Raji (cell line): ENCODE measurements at regions not wholly inside any gene's neighbourhood (a gene's known extent, or its start where the extent isn't known, plus 50 kb on each side); places are given as distances from the start of the nearest gene placed in this dataset.

Source experiments
- POLR2A ChIP-seq: IDR thresholded peaks from 2 replicates; pipeline ENCODE4 v1.6.1; 2011; ENCODE audit warnings: low read depth, low read length, control low read depth; ENCODE audit not compliant: insufficient read depth

DNA sequence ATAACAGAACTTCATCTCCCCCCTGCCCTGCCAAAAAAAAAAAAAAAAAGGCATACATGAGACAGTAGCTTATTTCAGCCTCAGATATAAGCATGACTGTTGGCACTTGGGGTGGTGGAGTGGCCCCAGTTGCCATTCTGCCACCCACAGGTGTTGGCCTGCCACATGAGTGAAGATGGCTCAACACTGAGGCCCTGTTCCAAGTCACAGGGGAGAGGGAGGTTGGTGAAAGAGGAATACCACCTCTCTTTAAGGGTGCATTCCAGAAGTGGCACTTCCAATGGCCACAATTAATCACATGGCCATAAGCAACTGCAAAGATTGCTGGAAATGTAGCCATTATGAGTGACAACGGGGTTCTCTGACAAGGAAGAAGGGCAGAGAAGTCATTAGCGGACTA lies 61.9 kb upstream of the JARID2 start:
- TF ChIP-seq POLR2A = no peak

DNA sequence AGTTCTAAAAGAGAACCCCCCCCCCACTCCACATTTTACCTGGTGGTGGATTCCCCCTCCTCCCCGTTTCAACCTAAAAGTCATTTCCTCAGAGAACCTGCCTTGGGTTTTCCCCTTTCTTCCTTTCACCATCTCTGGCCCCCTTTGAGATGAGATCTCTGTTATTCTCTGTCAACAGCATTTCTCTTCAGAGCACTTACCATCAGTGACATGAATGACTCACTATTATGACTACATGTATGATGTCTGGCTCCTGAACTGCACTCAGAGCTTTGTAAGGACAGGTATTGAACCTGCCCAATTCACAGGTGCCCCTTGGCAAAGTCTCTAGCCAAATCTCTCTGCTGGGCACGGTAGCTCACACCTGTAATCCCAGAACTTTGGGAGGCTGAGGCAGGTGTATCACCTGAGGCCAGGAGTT lies 61.4 kb upstream of the JARID2 start:
- TF ChIP-seq POLR2A = no peak

DNA sequence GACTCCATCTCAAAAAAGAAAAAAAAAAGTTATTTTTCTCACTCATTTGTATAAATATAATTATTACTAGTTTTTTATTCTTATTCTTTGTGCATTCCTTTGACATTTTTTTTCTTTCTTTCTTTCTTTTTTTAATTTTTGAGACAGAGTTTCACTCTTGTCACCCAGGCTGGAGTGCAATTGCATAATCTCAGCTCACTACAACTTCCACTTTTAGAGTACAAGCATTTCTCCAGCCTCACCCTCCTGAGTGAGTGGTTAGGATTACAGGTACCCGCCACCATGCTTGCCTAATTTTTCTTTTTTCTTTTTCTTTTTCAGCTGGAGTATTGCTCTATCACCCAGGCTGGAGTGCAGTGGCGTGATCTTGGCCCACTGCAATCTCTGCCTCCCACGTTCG lies 51.4 kb upstream of the JARID2 start:
- no peak for TF ChIP-seq POLR2A
